ENCODE measurements at regions not wholly inside any gene's neighbourhood (a gene's known extent, or its start where the extent isn't known, plus 50 kb on each side); places are given as distances from the start of the nearest gene placed in this dataset.

DNA sequence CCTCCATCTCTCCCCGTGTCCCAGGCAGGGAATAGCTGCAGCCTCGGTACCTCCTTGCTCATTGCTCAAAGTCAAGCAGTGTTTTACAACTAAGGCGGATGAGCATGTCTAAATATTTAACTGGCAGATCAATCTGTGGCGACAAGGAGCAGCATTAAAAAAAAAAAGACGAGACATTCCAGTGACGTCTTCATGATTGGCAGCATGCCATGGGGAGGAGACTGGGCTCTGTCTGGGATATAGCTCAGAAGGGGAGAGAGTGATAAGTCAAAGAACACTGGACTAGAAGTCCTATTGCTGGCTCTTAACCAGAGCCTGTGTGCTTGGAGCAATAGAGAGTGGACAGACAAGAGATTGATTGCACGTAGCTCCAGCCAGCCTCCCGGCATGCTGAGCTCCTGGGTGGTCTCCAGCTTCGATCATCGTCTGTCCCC lies 287.5 kb upstream of the PODXL start:
- no peak for DNase-seq
- Histone ChIP-seq H3K4me1 (replicated peaks; ENCODE audit: insufficient read depth) (no peaks in the 10 kb centered on the region), H3K79me2 (ENCODE audit: low read depth) (no peaks in the 10 kb centered on the region), H3K27ac (no peak overlapping the region), H3K9me2 (ENCODE audit: insufficient read depth) (no peaks in the 10 kb centered on the region), H3K4me2 (no peak overlapping the region), H3K27me3 (ENCODE audit: insufficient read depth, low read depth) (peaks cover 96% of the 10 kb centered on the region), H3K36me3 (ENCODE audit: low read depth) (no peaks in the 10 kb centered on the region), H3F3A (ENCODE audit: insufficient read depth, low read depth) (no peaks in the 10 kb centered on the region), H2AFZ (no peak overlapping the region), H3K9me3 (ENCODE audit: insufficient read depth, low read depth) (no peaks in the 10 kb centered on the region; the same call in 1 of the 2 replicates), H4K20me1 (ENCODE audit: insufficient read depth) (no peaks in the 10 kb centered on the region), H3K4me3 (no peak overlapping the region)
- POLR2A ChIA-PET (ENCODE audit: unreplicated experiment): no interaction called here
- intact Hi-C loops (cut with micrococcal nuclease; ENCODE audit: unreplicated experiment): no loop called here
- no peak for TF ChIP-seq EZH2 (IDR thresholded peaks at IDR 0.05; ENCODE audit: low read depth)
- TF ChIP-seq, protein P1, sequence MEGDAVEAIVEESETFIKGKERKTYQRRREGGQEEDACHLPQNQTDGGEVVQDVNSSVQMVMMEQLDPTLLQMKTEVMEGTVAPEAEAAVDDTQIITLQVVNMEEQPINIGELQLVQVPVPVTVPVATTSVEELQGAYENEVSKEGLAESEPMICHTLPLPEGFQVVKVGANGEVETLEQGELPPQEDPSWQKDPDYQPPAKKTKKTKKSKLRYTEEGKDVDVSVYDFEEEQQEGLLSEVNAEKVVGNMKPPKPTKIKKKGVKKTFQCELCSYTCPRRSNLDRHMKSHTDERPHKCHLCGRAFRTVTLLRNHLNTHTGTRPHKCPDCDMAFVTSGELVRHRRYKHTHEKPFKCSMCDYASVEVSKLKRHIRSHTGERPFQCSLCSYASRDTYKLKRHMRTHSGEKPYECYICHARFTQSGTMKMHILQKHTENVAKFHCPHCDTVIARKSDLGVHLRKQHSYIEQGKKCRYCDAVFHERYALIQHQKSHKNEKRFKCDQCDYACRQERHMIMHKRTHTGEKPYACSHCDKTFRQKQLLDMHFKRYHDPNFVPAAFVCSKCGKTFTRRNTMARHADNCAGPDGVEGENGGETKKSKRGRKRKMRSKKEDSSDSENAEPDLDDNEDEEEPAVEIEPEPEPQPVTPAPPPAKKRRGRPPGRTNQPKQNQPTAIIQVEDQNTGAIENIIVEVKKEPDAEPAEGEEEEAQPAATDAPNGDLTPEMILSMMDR (conservative IDR thresholded peaks at IDR 0.05): no peak
- no TSS peak for BruUV-seq (replicated peaks)
- CTCF ChIA-PET: no interaction called here

- H3K4me1 ChIP-seq (replicated peaks; ENCODE audit: insufficient read depth): no peaks in the 10 kb centered on the region
- no peak overlapping the region for H3K4me3 ChIP-seq
- no peak overlapping the region for H2AFZ ChIP-seq
- H3K36me3 ChIP-seq (ENCODE audit: low read depth): no peaks in the 10 kb centered on the region
- peaks cover 97% of the 10 kb centered on the region for H3K27me3 ChIP-seq (ENCODE audit: insufficient read depth, low read depth)
- TF ChIP-seq, protein P1 (conservative IDR thresholded peaks at IDR 0.05): no peak
- no peak for TF ChIP-seq EZH2 (IDR thresholded peaks at IDR 0.05; ENCODE audit: low read depth)
- peak in 1 of 2 experiments; percentile 20 for DNase-seq
- CTCF ChIA-PET: no interaction called here
- H3K4me2 ChIP-seq: no peak overlapping the region
- H3K27ac ChIP-seq: no peak overlapping the region
- no peaks in the 10 kb centered on the region for H4K20me1 ChIP-seq (ENCODE audit: insufficient read depth)
- no peaks in the 10 kb centered on the region for H3F3A ChIP-seq (ENCODE audit: insufficient read depth, low read depth)
- H3K9me3 ChIP-seq (ENCODE audit: insufficient read depth, low read depth): no peaks in the 10 kb centered on the region
- POLR2A ChIA-PET (ENCODE audit: unreplicated experiment): no interaction called here
- BruUV-seq (replicated peaks): no TSS peak
- no peaks in the 10 kb centered on the region for H3K9me2 ChIP-seq (ENCODE audit: insufficient read depth)
- intact Hi-C loops (cut with micrococcal nuclease; ENCODE audit: unreplicated experiment): no loop called here
- no peaks in the 10 kb centered on the region for H3K79me2 ChIP-seq (ENCODE audit: low read depth)
Observed at GRCh38 chr7:131839967-131840690, 283.7 kb upstream of the PODXL start.

- H3K4me2 ChIP-seq: no peak overlapping the region
- H3F3A ChIP-seq (ENCODE audit: insufficient read depth, low read depth): no peaks in the 10 kb centered on the region
- H3K27ac ChIP-seq: no peak overlapping the region
- no peaks in the 10 kb centered on the region for H3K9me2 ChIP-seq (ENCODE audit: insufficient read depth)
- no peaks in the 10 kb centered on the region for H3K36me3 ChIP-seq (ENCODE audit: low read depth)
- no peaks in the 10 kb centered on the region for H3K9me3 ChIP-seq (ENCODE audit: insufficient read depth, low read depth)
- CTCF ChIA-PET: no interaction called here
- H3K79me2 ChIP-seq (ENCODE audit: low read depth): no peaks in the 10 kb centered on the region
- POLR2A ChIA-PET (ENCODE audit: unreplicated experiment): no interaction called here
- BruUV-seq (replicated peaks): no TSS peak
- intact Hi-C loops (cut with micrococcal nuclease; ENCODE audit: unreplicated experiment): no loop called here
- DNase-seq: no peak
- no peaks in the 10 kb centered on the region for H3K4me1 ChIP-seq (replicated peaks; ENCODE audit: insufficient read depth)
- H3K27me3 ChIP-seq (ENCODE audit: insufficient read depth, low read depth): peaks cover 100% of the 10 kb centered on the region
- no peaks in the 10 kb centered on the region for H4K20me1 ChIP-seq (ENCODE audit: insufficient read depth)
- H3K4me3 ChIP-seq: no peak overlapping the region
- TF ChIP-seq EZH2 (IDR thresholded peaks at IDR 0.05; ENCODE audit: low read depth): no peak
- TF ChIP-seq, protein P1 (conservative IDR thresholded peaks at IDR 0.05): no peak
- no peak overlapping the region for H2AFZ ChIP-seq
Observed at GRCh38 chr7:131836733-131837132, 280.3 kb upstream of the PODXL start.
